Fibroblast of the conjunctiva (primary cell): ENCODE measurements at regions not wholly inside any gene's neighbourhood (a gene's known extent, or its start where the extent isn't known, plus 50 kb on each side); places are given as distances from the start of the nearest gene placed in this dataset.
"Not testable (repeated sequence)": the region's sequence is repeated elsewhere in the genome, so short reads cannot be mapped to it uniquely, and the experiment has no call there.

Source experiments
- DNase-seq: peaks from one replicate; pipeline ENCODE4 v3.0.0-alpha.2; 2010; ENCODE audit warnings: low read depth

DNA sequence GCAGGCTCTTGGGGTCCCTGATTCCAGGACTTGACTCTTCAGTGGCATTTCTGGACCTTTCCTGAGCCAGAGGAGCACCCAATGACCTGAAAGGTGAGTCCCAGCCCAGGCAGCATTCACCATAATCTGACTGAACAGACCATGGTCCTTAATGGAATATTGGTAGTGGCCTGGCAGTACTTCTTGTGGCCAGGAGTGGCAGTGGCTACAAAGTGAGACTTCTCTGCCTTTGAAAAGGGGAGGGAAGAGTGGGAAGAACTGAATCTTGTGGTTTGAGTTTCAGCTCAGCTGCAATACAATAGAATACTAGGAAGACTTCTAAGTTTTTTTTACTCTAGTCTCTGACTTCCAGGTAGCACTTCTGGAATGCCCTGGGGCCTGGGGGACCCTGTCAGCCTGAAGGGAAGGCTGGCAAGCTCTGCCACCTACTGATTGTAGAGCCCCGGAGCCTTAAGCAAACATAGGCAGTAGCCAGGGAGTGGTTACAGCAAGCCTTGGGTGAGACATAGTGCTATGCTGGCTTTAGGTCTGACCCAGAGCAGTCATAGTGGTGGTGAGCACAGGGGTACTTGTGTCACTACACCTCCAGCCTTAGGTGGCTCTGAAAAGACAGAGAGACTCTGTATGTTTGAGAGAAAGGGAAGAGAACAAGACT lies 674.2 kb upstream of the MANEA start:
- no peak for DNase-seq

GRCh38 chr6:94899191-94899590 lies 678.1 kb upstream of the MANEA start:
- no peak for DNase-seq

DNA sequence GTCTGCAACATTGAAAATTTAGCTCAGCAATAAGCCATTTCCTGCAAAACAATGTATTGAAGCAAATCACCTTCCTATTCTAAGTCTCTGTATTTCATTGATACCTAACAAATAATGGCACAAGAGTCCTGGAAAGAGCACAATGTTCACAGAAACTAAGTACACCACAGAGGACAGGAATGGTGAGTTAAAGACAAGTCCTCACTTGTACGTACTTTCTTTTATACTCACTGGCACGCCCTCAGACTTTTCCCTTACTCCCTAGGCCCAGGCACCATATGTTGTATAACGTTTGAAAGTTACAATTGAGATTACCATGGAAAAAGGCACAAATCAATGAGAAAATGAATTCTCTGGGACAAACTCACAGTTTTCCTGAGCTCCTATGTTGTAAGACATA lies 683.0 kb upstream of the MANEA start:
- DNase-seq = no peak

DNA sequence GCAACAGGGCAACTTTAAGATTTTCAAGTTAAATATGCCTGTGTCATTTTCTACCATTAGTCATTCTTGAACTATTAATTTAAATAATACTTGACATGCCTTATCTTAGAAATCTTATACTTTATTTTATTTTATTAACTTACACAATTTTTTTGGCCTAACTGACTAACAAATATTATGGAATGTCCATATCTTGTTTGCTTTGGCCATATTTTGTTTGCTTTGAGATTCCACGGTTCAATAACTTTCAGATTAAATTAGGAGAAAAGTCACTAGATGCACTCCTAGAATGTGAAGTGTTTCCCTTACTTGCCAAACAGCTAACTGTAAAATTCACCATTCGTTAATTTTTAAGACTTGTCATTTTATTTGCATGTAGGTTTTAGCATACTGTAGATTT lies 684.0 kb upstream of the MANEA start:
- DNase-seq = no peak

DNA sequence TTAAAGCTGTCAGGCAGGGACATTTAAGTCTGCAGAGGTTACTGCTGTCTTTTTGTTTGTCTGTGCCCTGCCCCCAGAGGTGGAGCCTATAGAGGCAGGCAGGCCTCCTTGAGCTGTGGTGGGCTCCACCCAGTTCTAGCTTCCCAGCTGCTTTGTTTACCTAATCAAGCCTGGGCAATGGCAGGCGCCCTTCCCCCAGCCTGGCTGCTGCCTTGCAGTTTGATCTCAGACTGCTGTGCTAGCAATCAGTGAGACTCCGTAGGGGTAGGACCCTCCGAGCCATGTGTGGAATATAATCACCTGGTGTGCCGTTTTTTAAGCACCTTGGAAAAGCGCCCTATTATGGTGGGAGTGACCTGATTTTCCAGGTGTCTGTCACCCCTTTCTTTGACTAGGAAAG lies 703.5 kb upstream of the MANEA start:
- DNase-seq = not testable (repeated sequence)

DNA sequence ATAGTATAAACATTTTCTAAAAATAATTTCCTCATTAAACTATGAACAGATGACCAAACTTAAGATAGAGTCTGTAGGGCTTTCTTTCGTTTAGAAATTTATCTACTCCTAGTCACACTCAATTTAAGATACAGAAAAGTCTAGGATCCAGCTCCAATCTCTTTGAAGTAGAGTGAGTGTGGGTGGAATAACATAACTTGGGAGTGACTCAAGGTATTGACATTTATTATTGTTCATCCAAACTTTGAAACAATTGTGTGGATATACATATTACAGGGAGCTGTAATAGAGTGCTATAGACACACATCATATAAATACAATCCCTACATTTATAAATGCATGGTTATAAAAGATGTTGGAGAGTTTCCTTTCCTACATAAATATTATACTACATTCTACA lies 715.2 kb upstream of the MANEA start:
- DNase-seq = no peak

DNA sequence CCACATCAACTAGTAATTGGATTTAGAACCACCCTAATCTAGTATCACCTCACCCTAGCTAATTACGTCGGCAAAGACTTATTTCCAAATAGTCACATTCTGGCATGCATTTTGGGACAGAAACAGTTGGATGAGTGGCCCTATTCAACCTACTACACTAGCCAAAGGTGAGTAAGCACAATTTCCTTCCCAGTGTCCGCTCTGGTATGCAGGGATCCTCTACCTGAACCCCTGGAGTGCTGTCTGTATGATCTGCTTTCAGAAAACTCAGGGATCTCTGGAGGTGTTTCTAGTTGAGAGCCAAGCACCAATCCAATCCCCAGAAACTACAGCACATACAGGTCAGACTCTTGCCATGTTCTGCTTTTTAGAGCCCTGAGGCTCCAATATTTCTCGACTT lies 717.4 kb upstream of the MANEA start:
- DNase-seq = no peak

DNA sequence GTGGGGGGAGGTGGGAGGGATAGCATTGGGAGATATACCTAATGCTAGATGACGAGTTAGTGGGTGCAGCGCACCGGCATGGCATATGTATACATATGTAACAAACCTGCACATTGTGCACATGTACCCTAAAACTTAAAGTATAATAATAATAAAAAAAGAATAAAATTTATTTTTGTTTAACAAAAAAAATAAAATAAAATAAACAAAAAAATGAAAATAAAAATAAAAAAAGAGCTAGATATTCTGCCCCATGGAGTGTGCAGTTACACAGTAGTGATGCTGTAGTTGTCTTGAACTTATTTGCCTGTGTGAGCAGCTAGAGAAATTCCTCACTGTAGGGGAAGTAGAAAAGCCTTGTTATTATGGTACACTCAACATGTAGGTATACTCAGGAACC lies 720.3 kb upstream of the MANEA start:
- not testable (repeated sequence) for DNase-seq

- not testable (repeated sequence) for DNase-seq
Observed at GRCh38 chr6:94851329-94851728, 726.0 kb upstream of the MANEA start.

GRCh38 chr6:94845742-94846141 lies 731.6 kb upstream of the MANEA start:
- no peak for DNase-seq

- DNase-seq = no peak
Observed at GRCh38 chr6:94835264-94835663, 742.1 kb upstream of the MANEA start.

DNA sequence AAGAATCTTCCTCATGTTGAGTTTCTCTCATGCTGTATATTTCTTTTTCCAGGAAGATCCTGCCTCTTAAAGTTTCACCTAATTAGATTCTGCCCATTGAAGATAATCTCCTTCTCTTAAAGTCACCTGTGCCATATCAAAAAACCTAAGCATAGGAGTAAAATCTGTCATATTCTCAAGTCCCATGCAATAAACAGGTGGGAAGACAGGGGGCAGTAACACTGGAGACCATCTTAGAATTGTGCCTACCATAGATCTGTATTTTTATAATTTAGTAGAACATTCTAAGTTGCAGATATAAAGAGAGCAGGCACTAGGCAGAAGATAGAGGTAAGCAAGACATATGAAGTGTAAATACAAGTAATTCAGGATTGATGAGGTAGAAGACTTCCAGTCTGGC lies 763.5 kb upstream of the MANEA start:
- DNase-seq = no peak

- DNase-seq = no peak
Observed at GRCh38 chr6:94801344-94801743, 776.0 kb upstream of the MANEA start.

- DNase-seq = no peak
Observed at GRCh38 chr6:94785514-94785913, 791.8 kb upstream of the MANEA start.

GRCh38 chr6:94785081-94785480 lies 792.3 kb upstream of the MANEA start:
- DNase-seq = not testable (repeated sequence)

- DNase-seq = no peak
Observed at GRCh38 chr6:94769197-94769596, 808.1 kb upstream of the MANEA start.

DNA sequence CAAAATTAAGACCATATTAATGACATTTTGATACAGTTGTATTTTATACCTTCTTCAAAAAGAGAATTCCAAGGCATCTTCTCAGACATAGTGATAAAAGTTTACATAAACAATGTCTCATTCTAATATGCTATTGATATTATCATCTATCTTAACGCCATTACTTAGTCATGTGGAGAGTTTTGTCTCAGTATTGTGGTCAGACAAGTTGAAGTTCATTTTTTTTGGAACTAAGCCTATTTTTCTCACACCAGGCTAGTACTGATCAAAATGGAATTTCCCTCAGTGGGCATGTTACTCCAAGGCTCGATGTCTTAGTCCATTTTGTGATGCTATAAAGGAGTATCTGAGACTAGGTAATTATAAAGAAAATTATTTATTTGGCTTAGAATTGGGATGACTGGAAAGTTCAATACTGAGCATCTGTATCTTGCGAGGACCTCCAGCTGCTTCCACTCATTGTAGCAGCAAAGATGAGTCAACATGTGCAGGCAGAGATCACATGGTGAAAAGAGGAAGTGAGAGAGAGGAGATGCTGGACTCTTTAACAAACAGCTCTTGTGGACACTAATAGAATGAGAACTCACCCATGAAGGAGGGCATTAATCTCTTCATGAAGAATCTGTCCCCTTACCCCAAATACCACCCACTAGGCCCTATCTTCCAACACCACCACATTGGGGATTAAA lies 825.5 kb upstream of the MANEA start:
- DNase-seq = no peak

DNA sequence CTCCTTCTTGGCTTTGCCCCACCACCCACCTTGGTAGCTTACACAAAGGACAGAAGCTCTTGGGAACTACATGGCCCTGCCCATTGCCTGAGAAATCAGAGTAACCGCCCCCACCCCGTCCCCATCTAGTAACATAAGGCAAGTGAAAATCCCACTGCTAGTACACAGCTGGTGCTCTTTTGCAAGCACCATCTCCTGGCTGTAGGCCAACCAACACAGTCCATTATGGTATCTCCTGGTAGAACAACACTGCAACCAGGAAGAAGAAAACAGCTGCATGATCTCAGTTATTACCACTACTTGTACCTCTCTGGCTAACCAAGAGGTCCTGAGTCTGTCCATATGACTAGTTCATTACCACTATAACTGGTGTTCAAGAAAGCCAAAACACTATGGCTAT lies 841.1 kb upstream of the MANEA start:
- DNase-seq = no peak

- DNase-seq = no peak
Observed at GRCh38 chr6:94735270-94735669, 842.1 kb upstream of the MANEA start.

DNA sequence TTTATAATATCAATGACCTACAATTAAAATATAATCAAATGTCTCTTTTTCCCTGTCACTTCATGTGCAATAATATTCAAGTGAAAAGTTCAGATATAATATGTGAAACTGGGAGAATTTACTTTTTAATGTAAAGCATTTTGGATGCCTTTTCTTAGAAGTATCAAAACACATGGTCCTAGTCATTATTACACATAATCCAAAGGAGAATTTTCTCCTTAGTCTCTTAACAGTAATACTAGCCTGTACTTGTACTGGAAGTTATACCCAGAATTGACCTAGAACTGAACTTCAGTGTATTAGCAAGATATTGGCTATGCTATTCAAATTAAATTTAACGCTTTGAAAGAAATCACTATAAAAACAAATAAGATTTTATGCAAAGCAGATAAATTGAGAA lies 842.6 kb upstream of the MANEA start:
- no peak for DNase-seq

- DNase-seq = no peak
Observed at GRCh38 chr6:94733066-94733465, 844.3 kb upstream of the MANEA start.

DNA sequence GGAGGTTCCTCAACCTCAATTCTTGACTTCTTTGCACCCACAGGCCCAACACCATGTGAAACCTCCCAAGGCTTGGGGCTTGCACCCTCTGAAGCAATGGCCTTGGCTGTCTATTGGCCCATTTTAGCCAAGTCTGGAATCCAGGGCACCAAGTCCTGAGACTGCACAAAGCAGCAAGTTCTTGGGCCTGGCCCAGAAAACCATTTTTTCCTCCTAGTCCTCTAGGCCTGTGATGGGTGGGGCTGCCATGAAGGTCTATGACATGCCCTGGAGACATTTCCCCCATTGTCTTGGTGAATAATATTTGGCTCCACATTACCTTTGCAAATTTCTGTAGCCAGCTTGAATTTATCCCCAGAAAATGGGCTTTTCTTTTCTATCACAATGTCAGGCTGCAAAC lies 849.6 kb upstream of the MANEA start:
- no peak for DNase-seq

- DNase-seq = no peak
Observed at GRCh38 chr6:94721459-94721858, 855.9 kb upstream of the MANEA start.

DNA sequence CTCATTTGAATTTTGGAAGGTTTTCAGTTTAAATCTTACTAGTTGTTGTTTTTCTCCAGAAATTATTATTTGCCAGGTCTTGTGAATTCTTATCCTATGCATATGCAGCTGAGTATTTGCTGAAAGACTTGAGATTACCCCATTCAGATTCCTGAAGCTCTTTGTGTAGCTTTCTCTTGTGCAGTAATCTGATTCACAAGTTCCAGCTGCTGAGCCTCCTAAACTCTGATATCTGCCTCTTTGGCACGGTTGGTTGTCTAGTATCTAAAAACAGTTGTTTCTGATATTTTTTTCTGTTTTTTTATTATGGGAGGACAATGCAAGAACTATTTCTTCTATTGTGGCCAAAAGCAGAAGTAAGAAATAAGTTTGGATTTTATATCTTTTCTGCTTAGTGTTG lies 863.9 kb upstream of the MANEA start:
- DNase-seq = no peak
